Stimulated activated CD8-positive, alpha-beta memory T cell treated with anti-CD3 and anti-CD28 coated beads, Interleukin-12 subunit alpha, Interleukin-12 subunit beta, amount 100 ng/mL, for 24 hours (primary cell): ENCODE measurements at regions not wholly inside any gene's neighbourhood (a gene's known extent, or its start where the extent isn't known, plus 50 kb on each side); places are given as distances from the start of the nearest gene placed in this dataset.
"Not testable (repeated sequence)": the region's sequence is repeated elsewhere in the genome, so short reads cannot be mapped to it uniquely, and the experiment has no call there.

Experiments used
- DNase-seq: peaks from one replicate; pipeline ENCODE4 v3.0.0-alpha.2; 2020; ENCODE audit errors: extremely low read depth

- DNase-seq, result no peak
Observed at GRCh38 chrX:13518126-13518525, 51.3 kb upstream of the EGFL6 start.

- no peak for DNase-seq
Observed at GRCh38 chrX:13515211-13515930, 54.0 kb upstream of the EGFL6 start.

GRCh38 chrX:13511944-13512330 lies 57.5 kb upstream of the EGFL6 start:
- no peak for DNase-seq

GRCh38 chrX:13511241-13511943 lies 58.0 kb upstream of the EGFL6 start:
- DNase-seq, result no peak

GRCh38 chrX:13507893-13508292 lies 61.5 kb upstream of the EGFL6 start:
- DNase-seq, result no peak

- DNase-seq, result peak; percentile 5
Observed at GRCh38 chrX:13506574-13506973, 62.8 kb upstream of the EGFL6 start.

GRCh38 chrX:13502590-13502989 lies 66.8 kb upstream of the EGFL6 start:
- no peak for DNase-seq

GRCh38 chrX:13499736-13500135 lies 69.7 kb upstream of the EGFL6 start:
- no peak for DNase-seq

- no peak for DNase-seq
Observed at GRCh38 chrX:13498238-13498637, 71.2 kb upstream of the EGFL6 start.

- no peak for DNase-seq
Observed at GRCh38 chrX:13495232-13495631, 74.2 kb upstream of the EGFL6 start.

GRCh38 chrX:13494562-13494961 lies 74.8 kb upstream of the EGFL6 start:
- DNase-seq, result no peak

- DNase-seq, result no peak
Observed at GRCh38 chrX:13493659-13494058, 75.7 kb upstream of the EGFL6 start.

GRCh38 chrX:13492286-13492685 lies 77.1 kb upstream of the EGFL6 start:
- DNase-seq, result no peak

- DNase-seq, result no peak
Observed at GRCh38 chrX:13491061-13491460, 78.3 kb upstream of the EGFL6 start.

GRCh38 chrX:13489454-13489853 lies 79.9 kb upstream of the EGFL6 start:
- no peak for DNase-seq

GRCh38 chrX:13487731-13488505 lies 81.5 kb upstream of the EGFL6 start:
- no peak for DNase-seq

GRCh38 chrX:13485167-13485566 lies 84.2 kb upstream of the EGFL6 start:
- DNase-seq, result no peak

GRCh38 chrX:13483773-13484172 lies 85.6 kb upstream of the EGFL6 start:
- DNase-seq, result no peak

GRCh38 chrX:13482746-13483541 lies 86.5 kb upstream of the EGFL6 start:
- DNase-seq, result no peak

- DNase-seq, result not testable (repeated sequence)
Observed at GRCh38 chrX:13480780-13481179, 88.6 kb upstream of the EGFL6 start.

GRCh38 chrX:13479452-13479813 lies 90.0 kb upstream of the EGFL6 start:
- DNase-seq, result no peak
